Ascending aorta (tissue), 2 donors: ENCODE measurements at regions not wholly inside any gene's neighbourhood (a gene's known extent, or its start where the extent isn't known, plus 50 kb on each side); places are given as distances from the start of the nearest gene placed in this dataset.

Experiments
- DNase-seq, 2 donors: peaks; one replicate each; pipeline ENCODE4 v3.0.0-alpha.2; 2019; ENCODE audit warnings: low spot score in 2 of 2
- H3K27ac ChIP-seq, 2 donors: fragments of 200-600 bp; sonication (generic); one replicate each; pipeline ENCODE4 v1.5.1; 2016 to 2017; ENCODE audit warnings: mild to moderate bottlenecking in 1 of 2
- H3K27me3 ChIP-seq: fragments of 200-600 bp; sonication (generic); one replicate; pipeline ENCODE4 v1.5.1; 2017
- H3K36me3 ChIP-seq, 2 donors: fragments of 200-600 bp; sonication (generic); one replicate each; pipeline ENCODE4 v1.5.1; 2016
- H3K4me1 ChIP-seq, 2 donors: fragments of 200-600 bp; sonication (generic); one replicate each; pipeline ENCODE4 v1.5.1; 2016 to 2017; ENCODE audit warnings: mild to moderate bottlenecking in 1 of 2
- H3K4me3 ChIP-seq, 2 donors: fragments of 200-600 bp; sonication (generic); one replicate each; pipeline ENCODE4 v1.5.1; 2016 to 2017; ENCODE audit warnings: mild to moderate bottlenecking in 1 of 2
- H3K9me3 ChIP-seq, 2 donors: fragments of 200-600 bp; sonication (generic); one replicate each; pipeline ENCODE4 v1.5.1; 2016
- CTCF ChIP-seq, 3 experiments: fragments of 200-600 bp in 2 of 3; fragments of 450-650 bp in 1 of 3; sonication (generic) in 2 of 3; IDR thresholded peaks; one replicate each; pipeline ENCODE4 v1.5.1; 2016 to 2019; ENCODE audit warnings: antibody characterized with exemption in 3 of 3, mild to moderate bottlenecking in 1 of 3, moderate library complexity in 1 of 3
- intact Hi-C: fragments of 100-400 bp; cut with DNase I; formaldehyde crosslinking; loops from one replicate; pipeline ENCODE4 v1.15.1; 2023

- DNase-seq: no peak
- Histone ChIP-seq H3K4me1 (no peaks in the 10 kb centered on the region), H3K36me3 (no peaks in the 10 kb centered on the region), H3K27ac (no peak overlapping the region), H3K9me3 (no peaks in the 10 kb centered on the region), H3K27me3 (no peaks in the 10 kb centered on the region), H3K4me3 (no peak overlapping the region)
- TF ChIP-seq CTCF (IDR thresholded peaks at IDR 0.05): no peak
- intact Hi-C loops: no loop called here
Measured at GRCh38 chr3:5384557-5385236, 197.2 kb downstream of the EDEM1 start.

- intact Hi-C loops: no loop called here
- Histone ChIP-seq H3K27me3 (no peaks in the 10 kb centered on the region), H3K36me3 (no peaks in the 10 kb centered on the region), H3K4me3 (no peak overlapping the region), H3K4me1 (no peaks in the 10 kb centered on the region), H3K27ac (no peak overlapping the region), H3K9me3 (no peaks in the 10 kb centered on the region)
- no peak for DNase-seq
- no peak for TF ChIP-seq CTCF (IDR thresholded peaks at IDR 0.05)
Measured at GRCh38 chr3:5388091-5388490, 200.6 kb downstream of the EDEM1 start.

- Histone ChIP-seq H3K27me3 (no peaks in the 10 kb centered on the region), H3K36me3 (no peaks in the 10 kb centered on the region), H3K4me3 (no peak overlapping the region), H3K27ac (no peak overlapping the region), H3K9me3 (no peaks in the 10 kb centered on the region), H3K4me1 (no peaks in the 10 kb centered on the region)
- intact Hi-C loops: no loop called here
- TF ChIP-seq CTCF (IDR thresholded peaks at IDR 0.05): no peak
- DNase-seq: no peak
Measured at GRCh38 chr3:5389057-5389456, 201.6 kb downstream of the EDEM1 start.

GRCh38 chr3:5390221-5390620 is 202.7 kb downstream of the EDEM1 start:
- Histone ChIP-seq H3K4me1 (no peaks in the 10 kb centered on the region), H3K27me3 (no peaks in the 10 kb centered on the region), H3K9me3 (no peaks in the 10 kb centered on the region), H3K36me3 (no peaks in the 10 kb centered on the region), H3K27ac (no peak overlapping the region), H3K4me3 (no peak overlapping the region)
- intact Hi-C loops: no loop called here
- no peak for DNase-seq
- TF ChIP-seq CTCF (IDR thresholded peaks at IDR 0.05): no peak

GRCh38 chr3:5390936-5391625 is 203.6 kb downstream of the EDEM1 start:
- no peak for DNase-seq
- H3K27me3 ChIP-seq: no peaks in the 10 kb centered on the region
- no peaks in the 10 kb centered on the region for H3K9me3 ChIP-seq
- no peak overlapping the region for H3K27ac ChIP-seq
- intact Hi-C loops: no loop called here
- TF ChIP-seq CTCF (IDR thresholded peaks at IDR 0.05): no peak
- H3K4me3 ChIP-seq: no peak overlapping the region
- H3K4me1 ChIP-seq: no peaks in the 10 kb centered on the region
- no peaks in the 10 kb centered on the region for H3K36me3 ChIP-seq
